ENCODE measurements at regions not wholly inside any gene's neighbourhood (a gene's known extent, or its start where the extent isn't known, plus 50 kb on each side); places are given as distances from the start of the nearest gene placed in this dataset.
"Not testable (repeated sequence)": the region's sequence is repeated elsewhere in the genome, so short reads cannot be mapped to it uniquely, and the experiment has no call there.

- not testable (repeated sequence) for DNase-seq (ENCODE audit: low spot score)
Observed at GRCh38 chr20:25798174-25798993, 101.7 kb upstream of the ZNF337 start.

- not testable (repeated sequence) for DNase-seq (ENCODE audit: low spot score)
Observed at GRCh38 chr20:25797062-25797461, 100.4 kb upstream of the ZNF337 start.

- not testable (repeated sequence) for DNase-seq (ENCODE audit: low spot score)
Observed at GRCh38 chr20:25777241-25777640, 80.6 kb upstream of the ZNF337 start.

GRCh38 chr20:25774711-25775110 is 78.1 kb upstream of the ZNF337 start:
- DNase-seq (ENCODE audit: low spot score), result not testable (repeated sequence)

- not testable (repeated sequence) for DNase-seq (ENCODE audit: low spot score)
Observed at GRCh38 chr20:25774203-25774602, 77.5 kb upstream of the ZNF337 start.

GRCh38 chr20:25772437-25772836 is 75.8 kb upstream of the ZNF337 start:
- not testable (repeated sequence) for DNase-seq (ENCODE audit: low spot score)

GRCh38 chr20:25771818-25772217 is 75.2 kb upstream of the ZNF337 start:
- not testable (repeated sequence) for DNase-seq (ENCODE audit: low spot score)

GRCh38 chr20:25761596-25761995 is 64.9 kb upstream of the ZNF337 start:
- no peak for DNase-seq (ENCODE audit: low spot score)

- not testable (repeated sequence) for DNase-seq (ENCODE audit: low spot score)
Observed at GRCh38 chr20:25761046-25761445, 64.4 kb upstream of the ZNF337 start.

GRCh38 chr20:25750765-25751696 is 54.4 kb upstream of the ZNF337 start:
- no peak for DNase-seq (ENCODE audit: low spot score)

- DNase-seq (ENCODE audit: low spot score), result no peak
Observed at GRCh38 chr20:25750220-25750764, 53.6 kb upstream of the ZNF337 start.

- DNase-seq (ENCODE audit: low spot score), result no peak
Observed at GRCh38 chr20:25749649-25750048, 53.0 kb upstream of the ZNF337 start.
